Stomach smooth muscle (tissue), 2 donors: ENCODE measurements at regions not wholly inside any gene's neighbourhood (a gene's known extent, or its start where the extent isn't known, plus 50 kb on each side); places are given as distances from the start of the nearest gene placed in this dataset.

Experiments
- H3K27ac ChIP-seq: one replicate; pipeline ENCODE4 v1.7.0; 2013; ENCODE audit warnings: mild to moderate bottlenecking, low read length, inconsistent platforms
- H3K27me3 ChIP-seq, 2 donors: one replicate each; pipeline ENCODE4 v1.7.0; 2013; ENCODE audit warnings: low read length in 2 of 2; ENCODE audit not compliant: insufficient read depth in 2 of 2, control insufficient read depth in 1 of 2
- H3K36me3 ChIP-seq, 2 donors: one replicate each; pipeline ENCODE4 v1.7.0; 2013; ENCODE audit warnings: low read length in 2 of 2; ENCODE audit not compliant: control insufficient read depth in 2 of 2, insufficient read depth in 2 of 2
- H3K4me1 ChIP-seq: one replicate; pipeline ENCODE4 v1.7.0; 2013; ENCODE audit warnings: low read length; ENCODE audit not compliant: control insufficient read depth, insufficient read depth
- H3K4me3 ChIP-seq, 2 donors: one replicate each; pipeline ENCODE4 v1.7.0; 2013; ENCODE audit warnings: low read length in 2 of 2
- H3K9ac ChIP-seq, 2 donors: one replicate each; pipeline ENCODE4 v1.7.0; 2013; ENCODE audit warnings: low read length in 2 of 2, mild to moderate bottlenecking in 1 of 2
- H3K9me3 ChIP-seq, 2 donors: one replicate each; pipeline ENCODE4 v1.7.0; 2013; ENCODE audit warnings: low read length in 2 of 2; ENCODE audit not compliant: control insufficient read depth in 2 of 2
- donor health status: healthy.
- donor health status: Pancreatic carcinoma.

GRCh38 chr22:25366876-25367466 is 147.5 kb downstream of the CRYBB2 start:
- no peaks in the 10 kb centered on the region for H3K27me3 ChIP-seq
- H3K9me3 ChIP-seq: no peaks in the 10 kb centered on the region
- H3K4me1 ChIP-seq: peaks cover 19% of the 10 kb centered on the region
- H3K36me3 ChIP-seq: no peaks in the 10 kb centered on the region
- no peak overlapping the region for H3K27ac ChIP-seq
- H3K4me3 ChIP-seq: no peak overlapping the region
- no peak overlapping the region for H3K9ac ChIP-seq

GRCh38 chr22:25367756-25368155 is 148.3 kb downstream of the CRYBB2 start:
- Histone ChIP-seq H3K27ac (no peak overlapping the region), H3K9ac (no peak overlapping the region), H3K36me3 (no peaks in the 10 kb centered on the region), H3K4me1 (peaks cover 11% of the 10 kb centered on the region), H3K27me3 (no peaks in the 10 kb centered on the region), H3K4me3 (no peak overlapping the region), H3K9me3 (no peaks in the 10 kb centered on the region)

GRCh38 chr22:25368271-25368670 is 148.8 kb downstream of the CRYBB2 start:
- H3K27me3 ChIP-seq: no peaks in the 10 kb centered on the region
- no peaks in the 10 kb centered on the region for H3K9me3 ChIP-seq
- H3K27ac ChIP-seq: no peak overlapping the region
- no peaks in the 10 kb centered on the region for H3K36me3 ChIP-seq
- H3K4me1 ChIP-seq: peaks cover 11% of the 10 kb centered on the region
- H3K4me3 ChIP-seq: no peak overlapping the region
- no peak overlapping the region for H3K9ac ChIP-seq

GRCh38 chr22:25369041-25369440 is 149.6 kb downstream of the CRYBB2 start:
- no peak overlapping the region for H3K4me3 ChIP-seq
- H3K27ac ChIP-seq: no peak overlapping the region
- peaks cover under 1 to 1% of the 10 kb centered on the region in 2 donors for H3K36me3 ChIP-seq
- no peaks in the 10 kb centered on the region for H3K9me3 ChIP-seq
- peaks cover 11% of the 10 kb centered on the region for H3K4me1 ChIP-seq
- H3K27me3 ChIP-seq: no peaks in the 10 kb centered on the region
- no peak overlapping the region for H3K9ac ChIP-seq

- H3K4me1 ChIP-seq: peaks cover 6% of the 10 kb centered on the region
- no peaks in the 10 kb centered on the region for H3K27me3 ChIP-seq
- H3K9ac ChIP-seq: no peak overlapping the region
- H3K9me3 ChIP-seq: no peaks in the 10 kb centered on the region
- no peak overlapping the region for H3K27ac ChIP-seq
- H3K36me3 ChIP-seq: peaks cover 2 to 4% of the 10 kb centered on the region in 2 donors
- no peak overlapping the region for H3K4me3 ChIP-seq
These were observed 150.9 kb downstream of the CRYBB2 start for GRCh38 chr22:25370322-25370721.

- H3K36me3 ChIP-seq: peaks cover 4 to 5% of the 10 kb centered on the region in 2 donors
These were observed 152.7 kb downstream of the CRYBB2 start for GRCh38 chr22:25372000-25372595.

GRCh38 chr22:25373961-25374360 is 154.5 kb downstream of the CRYBB2 start:
- no peaks in the 10 kb centered on the region for H3K9me3 ChIP-seq
- no peaks in the 10 kb centered on the region for H3K27me3 ChIP-seq
- H3K4me1 ChIP-seq: no peaks in the 10 kb centered on the region
- no peak overlapping the region for H3K4me3 ChIP-seq
- no peak overlapping the region for H3K27ac ChIP-seq
- no peak overlapping the region for H3K9ac ChIP-seq
- H3K36me3 ChIP-seq: peaks cover 6 to 12% of the 10 kb centered on the region in 2 donors

More at GRCh38 chr22:25372000-25372595, 152.7 kb downstream of the CRYBB2 start:
- H3K9me3 ChIP-seq: no peaks in the 10 kb centered on the region
- H3K27ac ChIP-seq: no peak overlapping the region
- H3K27me3 ChIP-seq: no peaks in the 10 kb centered on the region
- H3K4me1 ChIP-seq: no peaks in the 10 kb centered on the region
- H3K9ac ChIP-seq: no peak overlapping the region
- H3K4me3 ChIP-seq: no peak overlapping the region

GRCh38 chr22:25374869-25375268 is 155.4 kb downstream of the CRYBB2 start:
- peaks cover 6 to 16% of the 10 kb centered on the region in 2 donors for H3K36me3 ChIP-seq
- no peaks in the 10 kb centered on the region for H3K9me3 ChIP-seq
- H3K4me3 ChIP-seq: no peak overlapping the region
- no peak overlapping the region for H3K9ac ChIP-seq
- H3K27me3 ChIP-seq: no peaks in the 10 kb centered on the region
- H3K4me1 ChIP-seq: no peaks in the 10 kb centered on the region
- H3K27ac ChIP-seq: no peak overlapping the region

GRCh38 chr22:25375683-25376082 is 156.2 kb downstream of the CRYBB2 start:
- Histone ChIP-seq H3K4me3 (no peak overlapping the region), H3K9me3 (no peaks in the 10 kb centered on the region), H3K36me3 (peaks cover 13 to 20% of the 10 kb centered on the region in 2 donors), H3K27ac (no peak overlapping the region), H3K9ac (no peak overlapping the region), H3K27me3 (no peaks in the 10 kb centered on the region), H3K4me1 (no peaks in the 10 kb centered on the region)

- Histone ChIP-seq H3K27ac (no peak overlapping the region), H3K9me3 (no peaks in the 10 kb centered on the region), H3K4me3 (no peak overlapping the region), H3K9ac (no peak overlapping the region), H3K4me1 (no peaks in the 10 kb centered on the region), H3K36me3 (peaks cover 17 to 20% of the 10 kb centered on the region in 2 donors), H3K27me3 (no peaks in the 10 kb centered on the region)
These were observed 158.3 kb downstream of the CRYBB2 start for GRCh38 chr22:25377699-25378098.

GRCh38 chr22:25380122-25380747 is 160.8 kb downstream of the CRYBB2 start:
- Histone ChIP-seq H3K9me3 (no peaks in the 10 kb centered on the region), H3K9ac (no peak overlapping the region), H3K4me1 (no peaks in the 10 kb centered on the region), H3K4me3 (no peak overlapping the region), H3K27ac (no peak overlapping the region), H3K36me3 (peaks cover 13 to 18% of the 10 kb centered on the region in 2 donors), H3K27me3 (no peaks in the 10 kb centered on the region)
